ENCODE measurements at regions not wholly inside any gene's neighbourhood (a gene's known extent, or its start where the extent isn't known, plus 50 kb on each side); places are given as distances from the start of the nearest gene placed in this dataset.
"Not testable (repeated sequence)": the region's sequence is repeated elsewhere in the genome, so short reads cannot be mapped to it uniquely, and the experiment has no call there.

GRCh38 chr9:28147430-28147829 is 574.1 kb upstream of the C9orf72 start:
- TF ChIP-seq CTCF (conservative IDR thresholded peaks at IDR 0.05; ENCODE audit: low read depth, low read length); BHLHE40 (IDR thresholded peaks at IDR 0.05; ENCODE audit: low read depth, low read length); POLR2A (IDR thresholded peaks at IDR 0.05; ENCODE audit: low read depth, low read length): not testable (repeated sequence)
